HG02759 (cell line): ENCODE measurements at regions not wholly inside any gene's neighbourhood (a gene's known extent, or its start where the extent isn't known, plus 50 kb on each side); places are given as distances from the start of the nearest gene placed in this dataset.

Experiments
- ATAC-seq: cut with Tn5 transposase; IDR thresholded peaks from one replicate; pipeline ENCODE4 v1.9.1; 2021; ENCODE audit warnings: mild to moderate bottlenecking, moderate library complexity; ENCODE audit not compliant: unreplicated experiment

- ATAC-seq: no peak
These were observed 468.0 kb upstream of the PRICKLE1 start for GRCh38 chr12:43057566-43057965.

- ATAC-seq: no peak
These were observed 464.5 kb upstream of the PRICKLE1 start for GRCh38 chr12:43054085-43054484.

GRCh38 chr12:43052441-43052840 lies 462.9 kb upstream of the PRICKLE1 start:
- ATAC-seq: no peak

GRCh38 chr12:43044241-43044640 lies 454.7 kb upstream of the PRICKLE1 start:
- ATAC-seq: no peak

GRCh38 chr12:43038991-43039390 lies 449.4 kb upstream of the PRICKLE1 start:
- no peak for ATAC-seq

- ATAC-seq: no peak
These were observed 440.4 kb upstream of the PRICKLE1 start for GRCh38 chr12:43029971-43030370.

GRCh38 chr12:43028826-43029225 lies 439.3 kb upstream of the PRICKLE1 start:
- ATAC-seq: no peak

- ATAC-seq: no peak
These were observed 433.3 kb upstream of the PRICKLE1 start for GRCh38 chr12:43022838-43023237.

- peak; percentile 31 for ATAC-seq
These were observed 425.7 kb upstream of the PRICKLE1 start for GRCh38 chr12:43015090-43015737.

GRCh38 chr12:43011383-43011926 lies 421.9 kb upstream of the PRICKLE1 start:
- peak; percentile 91 for ATAC-seq

GRCh38 chr12:43009846-43010240 lies 420.3 kb upstream of the PRICKLE1 start:
- no peak for ATAC-seq

- ATAC-seq: no peak
These were observed 419.7 kb upstream of the PRICKLE1 start for GRCh38 chr12:43008953-43009845.

GRCh38 chr12:43004908-43005307 lies 415.4 kb upstream of the PRICKLE1 start:
- ATAC-seq: no peak

GRCh38 chr12:43004141-43004540 lies 414.6 kb upstream of the PRICKLE1 start:
- no peak for ATAC-seq

- ATAC-seq: no peak
These were observed 407.4 kb upstream of the PRICKLE1 start for GRCh38 chr12:42996869-42997431.

GRCh38 chr12:42992826-42993225 lies 403.3 kb upstream of the PRICKLE1 start:
- ATAC-seq: no peak

GRCh38 chr12:42990387-42990786 lies 400.8 kb upstream of the PRICKLE1 start:
- ATAC-seq: no peak

GRCh38 chr12:42987216-42987650 lies 397.7 kb upstream of the PRICKLE1 start:
- no peak for ATAC-seq

- no peak for ATAC-seq
These were observed 396.0 kb upstream of the PRICKLE1 start for GRCh38 chr12:42985506-42985905.

- ATAC-seq: no peak
These were observed 393.3 kb upstream of the PRICKLE1 start for GRCh38 chr12:42982828-42983227.

- ATAC-seq: no peak
These were observed 391.8 kb upstream of the PRICKLE1 start for GRCh38 chr12:42981379-42981778.

- ATAC-seq: no peak
These were observed 390.9 kb upstream of the PRICKLE1 start for GRCh38 chr12:42980441-42980840.
